GM21360 (cell line): ENCODE measurements at regions not wholly inside any gene's neighbourhood (a gene's known extent, or its start where the extent isn't known, plus 50 kb on each side); places are given as distances from the start of the nearest gene placed in this dataset.

Source experiments
- ATAC-seq: cut with Tn5 transposase; IDR thresholded peaks from one replicate; pipeline ENCODE4 v1.9.1; 2021; ENCODE audit warnings: mild to moderate bottlenecking, moderate library complexity; ENCODE audit not compliant: unreplicated experiment

GRCh38 chr6:40196135-40196518 is 261.9 kb upstream of the MOCS1 start:
- ATAC-seq, result no peak

- ATAC-seq, result no peak
These were observed 261.3 kb upstream of the MOCS1 start for GRCh38 chr6:40195428-40196134.

GRCh38 chr6:40194447-40195170 is 260.3 kb upstream of the MOCS1 start:
- no peak for ATAC-seq

GRCh38 chr6:40192516-40192915 is 258.3 kb upstream of the MOCS1 start:
- ATAC-seq, result no peak

GRCh38 chr6:40188931-40189330 is 254.7 kb upstream of the MOCS1 start:
- no peak for ATAC-seq

- ATAC-seq, result no peak
These were observed 253.4 kb upstream of the MOCS1 start for GRCh38 chr6:40187535-40188144.

GRCh38 chr6:40185486-40185885 is 251.2 kb upstream of the MOCS1 start:
- ATAC-seq, result no peak

- no peak for ATAC-seq
These were observed 249.6 kb upstream of the MOCS1 start for GRCh38 chr6:40183902-40184301.

- ATAC-seq, result no peak
These were observed 247.1 kb upstream of the MOCS1 start for GRCh38 chr6:40181367-40181766.

GRCh38 chr6:40180271-40180670 is 246.0 kb upstream of the MOCS1 start:
- ATAC-seq, result no peak

GRCh38 chr6:40179496-40179895 is 245.2 kb upstream of the MOCS1 start:
- ATAC-seq, result no peak

- ATAC-seq, result no peak
These were observed 243.3 kb upstream of the MOCS1 start for GRCh38 chr6:40177598-40177997.

GRCh38 chr6:40176152-40176551 is 241.9 kb upstream of the MOCS1 start:
- no peak for ATAC-seq

- no peak for ATAC-seq
These were observed 238.0 kb upstream of the MOCS1 start for GRCh38 chr6:40172272-40172671.

- ATAC-seq, result no peak
These were observed 237.1 kb upstream of the MOCS1 start for GRCh38 chr6:40171343-40171742.

- ATAC-seq, result no peak
These were observed 236.6 kb upstream of the MOCS1 start for GRCh38 chr6:40170856-40171255.

GRCh38 chr6:40169878-40170277 is 235.6 kb upstream of the MOCS1 start:
- ATAC-seq, result no peak

- no peak for ATAC-seq
These were observed 232.7 kb upstream of the MOCS1 start for GRCh38 chr6:40166963-40167362.

- no peak for ATAC-seq
These were observed 230.9 kb upstream of the MOCS1 start for GRCh38 chr6:40165036-40165709.

- no peak for ATAC-seq
These were observed 230.1 kb upstream of the MOCS1 start for GRCh38 chr6:40164345-40164755.

- ATAC-seq, result no peak
These were observed 229.7 kb upstream of the MOCS1 start for GRCh38 chr6:40163924-40164323.

GRCh38 chr6:40162074-40162473 is 227.8 kb upstream of the MOCS1 start:
- no peak for ATAC-seq
